ENCODE measurements at regions not wholly inside any gene's neighbourhood (a gene's known extent, or its start where the extent isn't known, plus 50 kb on each side); places are given as distances from the start of the nearest gene placed in this dataset.

DNA sequence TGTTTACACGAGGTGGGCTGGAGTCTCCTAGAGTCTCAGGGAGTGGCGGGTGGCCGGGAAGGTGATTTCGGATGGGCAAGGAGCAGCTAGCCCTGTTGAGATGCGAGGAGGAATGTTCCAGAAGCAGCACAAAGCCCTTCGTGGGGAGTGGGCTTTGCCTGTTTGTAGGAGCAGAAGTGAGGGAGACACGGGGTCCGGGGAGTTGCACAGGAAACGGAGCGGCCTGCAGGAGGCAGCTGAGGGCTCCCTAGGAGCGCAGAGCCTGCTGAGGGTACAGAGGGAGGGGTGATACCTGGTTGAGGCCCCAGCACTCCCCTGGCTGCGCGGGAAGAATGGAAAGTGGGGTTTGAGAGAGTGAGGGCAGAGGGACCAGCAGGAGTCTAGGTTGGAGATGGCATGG, 847.2 kb downstream of the TBC1D22A start:
- no peak for DNase-seq (ENCODE audit: low read depth in 2 of 2)

DNA sequence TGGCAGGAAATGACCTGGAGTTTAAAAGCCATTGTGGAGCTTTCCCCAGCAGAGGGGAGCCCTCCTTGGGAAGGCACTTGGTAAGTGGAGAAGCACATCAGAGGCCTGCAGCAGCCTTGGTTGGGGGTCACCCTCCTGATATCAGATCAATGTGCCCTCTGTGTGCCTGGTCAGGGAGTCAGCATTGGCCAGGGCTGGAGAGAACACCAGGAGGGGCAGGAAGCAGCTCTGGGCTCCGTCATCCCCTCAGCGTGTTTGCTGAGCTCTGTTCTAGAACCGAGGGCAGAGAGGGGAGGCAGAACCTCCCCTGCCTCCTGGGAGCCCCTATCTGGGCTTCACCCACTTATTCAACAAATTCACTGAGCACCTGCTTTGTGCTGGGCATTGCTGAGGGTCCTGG, 846.0 kb downstream of the TBC1D22A start:
- DNase-seq (ENCODE audit: low read depth in 2 of 2): no peak

DNA sequence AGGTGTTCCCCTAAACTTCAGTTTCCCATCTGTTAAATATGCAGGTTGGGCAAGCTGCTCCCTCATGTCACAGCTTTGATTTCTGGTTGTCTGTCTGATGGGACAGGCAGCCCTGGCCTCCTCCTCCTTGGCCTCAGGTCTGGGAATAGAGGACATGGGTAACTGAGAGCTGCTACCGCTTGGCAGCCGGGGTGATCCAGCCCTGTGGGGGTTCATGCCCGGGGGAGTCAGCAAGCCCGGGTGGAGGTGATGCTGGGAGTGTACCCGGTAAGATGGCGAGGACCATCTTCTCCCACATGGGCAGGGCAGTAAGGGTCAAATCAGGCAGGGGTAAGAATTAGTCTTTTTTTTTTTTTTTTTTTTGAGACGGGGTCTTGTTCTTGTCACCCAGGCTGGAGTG, 845.0 kb downstream of the TBC1D22A start:
- no peak for DNase-seq (ENCODE audit: low read depth in 2 of 2)

DNA sequence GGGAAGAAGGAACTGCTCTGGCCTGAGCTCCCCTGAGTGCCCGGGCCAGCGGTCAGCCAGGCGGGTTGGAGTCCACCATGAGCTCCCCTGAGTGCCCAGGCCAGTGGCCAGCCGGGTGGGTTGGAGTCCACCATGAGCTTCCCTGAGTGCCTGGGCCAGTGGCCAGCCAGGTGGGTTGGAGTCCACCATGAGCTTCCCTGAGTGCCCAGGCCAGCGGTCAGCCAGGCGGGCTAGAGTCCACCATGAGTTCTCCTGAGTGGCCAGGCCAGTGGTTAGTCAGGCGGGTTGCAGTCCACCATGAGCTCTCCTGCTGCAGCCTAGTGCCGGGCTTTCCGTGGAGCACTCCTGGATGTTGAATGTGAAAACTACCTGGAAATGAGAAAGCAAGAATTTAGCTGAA, 844.0 kb downstream of the TBC1D22A start:
- DNase-seq (ENCODE audit: low read depth in 2 of 2): no peak

DNA sequence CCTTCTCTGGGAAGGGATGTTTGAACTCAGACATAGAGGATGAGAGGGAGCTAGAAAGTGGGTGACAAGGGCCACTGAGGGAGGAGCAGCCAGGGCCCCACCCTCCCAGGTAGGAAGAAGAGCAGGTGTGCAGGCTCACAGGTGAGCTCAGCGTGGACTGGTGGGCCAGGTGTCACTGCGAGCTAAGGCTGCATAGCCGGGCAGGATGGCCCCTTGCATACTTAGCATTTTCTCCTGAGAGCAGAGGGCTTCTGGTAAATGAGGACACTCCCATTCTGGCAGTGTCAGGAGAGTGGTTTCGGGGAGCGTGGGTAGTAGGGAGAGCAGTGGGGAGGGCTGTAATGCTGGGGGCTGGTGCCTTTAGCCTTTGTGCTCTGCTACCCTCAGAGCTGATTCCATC, 843.4 kb downstream of the TBC1D22A start:
- DNase-seq (ENCODE audit: low read depth in 2 of 2): no peak

DNA sequence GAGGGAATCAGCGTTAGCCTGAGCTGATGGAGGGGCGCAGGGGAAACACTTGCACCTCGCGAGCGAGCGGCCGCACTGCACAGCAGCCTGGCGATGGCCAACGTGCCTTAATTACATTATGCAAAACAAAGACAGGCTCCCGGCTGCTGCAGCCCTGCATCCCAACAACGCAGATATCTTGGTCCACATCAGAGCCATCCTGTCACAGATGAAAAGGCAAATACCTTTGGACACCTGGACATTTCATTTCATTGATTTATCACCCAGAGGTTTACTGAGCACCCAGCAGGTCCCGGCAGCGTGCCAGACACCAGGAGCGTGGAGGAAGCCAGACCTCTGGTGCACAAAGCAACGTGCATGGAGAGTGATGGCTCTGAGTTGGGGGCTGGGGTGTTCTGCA, 843.0 kb downstream of the TBC1D22A start:
- no peak for DNase-seq (ENCODE audit: low read depth in 2 of 2)

DNA sequence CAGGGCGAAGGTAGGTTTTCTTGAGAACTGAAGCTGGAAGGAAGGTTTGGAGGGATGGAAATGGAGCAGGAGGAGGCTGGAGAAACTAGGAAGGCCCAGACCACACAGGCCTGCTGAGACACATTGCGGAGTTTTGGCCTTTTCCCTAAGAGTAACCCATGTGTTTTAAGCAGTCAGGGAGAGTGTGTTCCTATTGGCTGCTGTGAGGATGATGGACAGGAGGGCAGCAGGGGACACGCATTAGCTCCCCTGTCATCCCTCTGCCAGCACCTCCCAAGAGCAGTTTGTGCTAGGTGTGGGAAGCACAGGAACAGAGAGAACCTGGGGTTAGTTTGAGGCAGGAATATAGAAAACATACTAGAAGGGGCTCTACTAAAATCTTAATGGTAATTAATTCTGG, 842.1 kb downstream of the TBC1D22A start:
- no peak for DNase-seq (ENCODE audit: low read depth in 2 of 2)

DNA sequence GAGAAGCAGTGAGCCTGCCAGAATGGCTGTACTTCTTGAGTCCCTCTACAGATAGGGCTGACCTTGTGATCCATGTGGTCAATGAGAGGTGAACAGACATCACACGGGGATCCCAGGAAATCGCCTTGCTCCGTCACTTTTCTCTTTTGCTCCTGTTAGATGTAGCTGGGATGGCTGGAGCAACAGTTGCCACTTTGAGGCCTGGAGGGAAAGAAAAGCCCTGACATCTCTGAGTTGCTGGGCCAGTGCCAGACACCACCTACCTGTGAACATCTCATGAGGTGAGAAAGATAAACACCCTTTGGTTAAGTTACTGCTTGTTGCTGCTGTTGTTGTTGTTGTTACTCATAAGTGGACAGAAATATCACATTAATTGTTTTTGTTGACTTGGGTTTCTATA, 840.3 kb downstream of the TBC1D22A start:
- no peak for DNase-seq (ENCODE audit: low read depth in 2 of 2)

DNA sequence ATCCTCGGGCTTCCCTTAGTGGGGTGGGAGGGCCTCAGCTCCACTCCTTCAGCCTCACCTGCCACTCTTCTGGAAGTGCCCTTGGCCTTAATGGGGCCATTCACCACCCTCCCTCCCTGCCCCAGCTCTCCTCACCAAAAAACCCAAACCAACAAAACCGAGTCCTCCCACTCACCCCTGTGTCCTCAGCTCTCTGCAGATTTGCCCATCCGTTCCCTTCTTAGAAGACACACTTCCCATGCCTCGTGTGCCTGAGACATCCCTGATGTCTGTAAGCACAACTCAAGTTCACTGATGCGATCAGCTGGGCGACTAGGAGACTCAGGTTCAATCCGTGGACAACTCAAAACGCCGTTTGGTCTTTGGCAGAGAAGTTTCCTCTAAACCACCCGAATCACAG, 839.2 kb downstream of the TBC1D22A start:
- no peak for DNase-seq (ENCODE audit: low read depth in 2 of 2)

DNA sequence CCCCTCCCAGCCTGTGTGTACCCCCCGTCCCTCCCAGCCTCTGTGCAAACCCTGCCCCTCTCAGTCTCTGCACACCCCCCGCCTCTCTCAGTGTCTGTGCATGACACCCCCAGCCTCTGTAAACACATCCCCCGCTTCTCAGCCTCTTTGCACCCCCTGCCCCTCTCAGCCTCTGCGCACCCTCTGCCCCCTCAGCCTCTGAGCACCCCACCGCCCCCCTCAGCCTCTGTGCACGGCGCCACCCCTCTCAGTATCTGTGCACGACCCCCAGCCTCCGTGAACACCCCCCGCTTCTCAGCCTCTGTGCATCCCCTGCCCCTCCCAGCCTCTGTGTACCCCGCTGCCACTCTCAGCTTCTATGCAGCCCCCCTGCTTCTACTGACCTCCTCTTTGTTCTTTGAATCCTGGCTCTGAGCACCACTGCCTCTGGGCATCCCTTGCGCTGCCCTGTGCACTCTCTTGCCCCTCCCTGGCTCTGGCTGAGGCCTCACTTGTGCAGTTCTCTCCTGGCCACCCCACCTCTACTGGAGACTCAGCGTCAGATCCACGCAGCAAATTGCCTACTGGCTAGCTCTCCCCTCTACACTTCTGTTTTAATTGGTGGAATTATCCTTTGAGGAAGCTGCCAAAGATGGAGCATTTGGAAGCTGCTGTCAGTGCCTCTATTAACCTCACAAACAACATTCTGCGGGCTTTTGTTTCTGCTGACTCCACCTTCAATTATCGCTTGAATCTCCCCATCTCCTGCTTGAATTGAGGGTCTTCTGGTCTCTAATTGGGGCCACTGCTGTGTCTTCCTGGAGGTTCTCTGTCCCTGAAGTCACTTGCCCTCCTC, 838.6 kb downstream of the TBC1D22A start:
- no peak for DNase-seq (ENCODE audit: low read depth in 2 of 2)

DNA sequence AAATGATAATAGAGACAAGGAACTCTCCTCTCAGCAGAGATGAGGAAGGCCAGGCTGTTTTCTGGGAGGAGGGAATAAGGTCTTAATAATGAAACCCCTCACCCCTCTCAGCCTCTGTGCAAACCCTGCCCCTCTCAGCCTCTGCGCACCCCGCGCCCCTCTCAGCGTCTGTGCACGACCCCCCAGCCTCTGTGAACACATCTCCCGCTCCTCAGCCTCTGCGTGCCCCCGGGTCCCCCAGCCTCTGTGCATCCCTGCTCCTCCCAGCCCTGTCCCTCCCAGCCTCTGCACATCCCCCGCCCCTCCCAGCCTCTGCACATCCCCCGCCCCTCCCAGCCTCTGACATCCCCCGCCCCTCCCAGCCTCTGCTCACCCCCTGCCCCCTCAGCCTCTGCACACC, 837.8 kb downstream of the TBC1D22A start:
- DNase-seq (ENCODE audit: low read depth in 2 of 2): no peak

DNA sequence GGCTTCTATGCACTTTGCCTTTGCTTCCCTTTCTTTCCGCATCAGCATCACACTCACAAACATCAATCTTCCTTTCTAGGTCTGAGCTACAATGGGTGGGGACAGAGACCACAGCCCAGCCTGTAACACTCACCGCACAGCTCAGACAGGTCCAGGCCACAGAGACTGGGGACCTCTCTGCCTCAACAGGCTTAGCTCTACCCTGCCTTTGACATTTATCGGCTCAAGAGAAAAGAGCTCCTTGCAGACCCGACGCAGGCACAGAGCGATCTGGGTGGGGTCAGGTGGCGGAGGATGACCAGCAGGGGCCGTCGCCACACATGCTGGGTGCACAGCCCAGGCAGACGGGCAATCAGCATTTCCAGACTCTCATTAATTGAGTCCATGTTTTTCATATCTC, 837.3 kb downstream of the TBC1D22A start:
- no peak for DNase-seq (ENCODE audit: low read depth in 2 of 2)

DNA sequence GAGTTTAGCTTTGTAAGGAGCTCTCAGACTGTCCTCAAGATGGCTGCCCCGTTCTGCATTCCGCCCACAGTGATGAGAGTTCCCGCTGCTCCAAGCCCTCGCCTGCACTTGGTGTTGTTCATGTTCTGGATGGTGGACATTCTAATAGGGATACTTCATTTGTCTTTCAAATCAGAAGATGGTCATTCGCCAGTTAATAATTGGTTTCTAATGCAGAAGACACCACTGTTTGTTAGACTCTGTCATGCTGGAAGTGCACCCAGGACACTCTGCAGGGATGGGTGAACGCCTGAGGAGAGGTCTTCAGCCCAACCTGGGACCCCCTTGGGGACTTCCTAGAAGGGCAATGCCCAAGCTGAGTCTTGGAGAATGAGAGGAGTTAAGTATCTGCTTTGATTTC, 836.4 kb downstream of the TBC1D22A start:
- no peak for DNase-seq (ENCODE audit: low read depth in 2 of 2)

DNA sequence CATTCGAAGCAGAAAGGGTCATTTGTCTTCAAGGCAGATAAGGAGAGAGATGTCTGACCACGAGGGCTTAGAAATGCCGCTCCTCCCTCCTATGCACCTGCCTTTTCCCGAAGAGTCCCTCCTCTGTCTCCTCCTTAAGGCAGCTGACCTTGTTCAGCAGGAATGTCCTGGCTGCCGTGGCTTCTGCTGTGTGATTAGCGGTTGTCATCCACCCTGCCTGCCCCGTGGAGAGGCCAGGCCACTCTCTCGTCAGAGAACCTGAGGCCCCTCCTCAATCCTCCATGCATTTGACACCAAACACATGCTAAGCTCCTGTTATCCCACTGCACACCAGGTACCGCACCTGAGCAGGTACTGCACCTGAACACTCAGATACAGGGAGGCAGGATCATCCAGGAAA, 834.6 kb downstream of the TBC1D22A start:
- no peak for DNase-seq (ENCODE audit: low read depth in 2 of 2)

DNA sequence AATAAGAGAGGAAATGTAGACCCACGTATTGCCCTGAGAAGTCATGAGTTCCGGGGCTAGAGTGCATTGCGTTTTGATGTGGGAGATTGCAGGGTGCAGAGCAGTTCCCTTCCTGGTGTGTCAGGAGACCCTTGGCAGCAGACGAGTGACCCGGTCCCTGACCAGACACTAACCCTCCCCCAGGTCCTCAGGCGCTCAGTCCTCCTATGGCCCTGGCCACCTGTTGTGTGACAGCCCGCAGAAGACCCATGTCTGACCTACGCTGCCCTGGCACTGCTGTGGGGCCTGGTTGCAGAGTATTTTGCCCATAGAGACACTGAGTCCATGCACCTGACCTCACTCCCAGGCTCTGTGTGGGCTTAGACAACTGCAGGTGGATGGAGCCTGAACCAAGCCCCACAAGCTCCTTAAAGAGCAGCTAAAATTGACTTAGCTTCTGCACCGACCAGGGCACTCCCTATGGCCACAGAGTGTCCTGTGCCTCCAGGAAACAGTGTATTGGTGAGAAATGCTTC, 833.8 kb downstream of the TBC1D22A start:
- DNase-seq (ENCODE audit: low read depth in 2 of 2): no peak

DNA sequence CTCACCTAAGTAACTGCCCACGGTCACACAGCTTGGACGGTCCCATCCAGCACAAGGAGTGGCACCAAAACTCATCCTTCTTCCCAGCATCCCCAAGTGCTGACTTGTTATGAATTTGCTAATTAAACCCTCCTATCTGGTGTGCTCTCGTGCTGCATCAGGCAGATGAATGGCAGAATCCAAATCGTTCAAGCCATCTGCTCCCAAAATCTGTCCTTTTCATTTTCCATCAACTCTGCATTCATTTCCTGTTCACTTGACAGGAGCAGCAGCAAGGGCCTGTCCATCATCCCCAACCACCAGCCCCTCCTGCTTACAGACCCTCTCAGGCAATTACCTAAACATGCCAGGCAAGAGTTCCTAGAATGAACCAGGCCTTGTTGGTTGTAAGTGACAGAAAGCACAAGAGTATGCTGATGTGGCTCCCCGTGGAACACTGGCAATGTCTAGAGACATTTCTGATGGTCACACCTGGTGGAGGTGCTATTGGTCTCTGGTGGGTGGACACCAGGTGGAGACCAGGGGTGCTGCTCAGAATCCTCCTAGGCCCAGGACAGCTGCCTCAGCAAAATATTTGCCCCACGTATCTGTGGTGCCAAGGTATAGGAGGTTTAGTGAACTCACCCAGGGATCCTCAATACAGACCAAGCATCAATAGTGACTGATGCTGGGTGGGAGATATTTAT, 832.5 kb downstream of the TBC1D22A start:
- DNase-seq (ENCODE audit: low read depth in 2 of 2): no peak

DNA sequence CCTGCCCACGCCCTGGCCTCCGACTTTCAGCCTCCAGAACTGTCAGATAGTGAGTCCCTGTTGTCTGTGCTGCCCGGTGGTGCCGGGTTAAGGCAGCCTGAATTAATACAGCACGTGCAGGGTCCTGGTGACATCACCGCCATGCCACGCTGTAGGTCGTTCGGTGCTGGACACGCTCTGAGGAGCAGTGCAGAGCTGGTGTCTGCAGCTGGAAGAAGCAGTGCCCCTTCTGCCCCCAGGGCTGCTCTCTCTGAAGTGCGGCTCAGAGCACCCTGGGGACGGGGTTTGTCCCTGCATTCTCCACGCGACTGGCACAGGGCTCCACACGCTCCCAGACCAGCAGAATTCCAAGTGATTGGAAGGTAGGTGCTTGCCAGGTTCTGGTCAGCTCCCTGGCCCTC, 831.5 kb downstream of the TBC1D22A start:
- no peak for DNase-seq (ENCODE audit: low read depth in 2 of 2)

DNA sequence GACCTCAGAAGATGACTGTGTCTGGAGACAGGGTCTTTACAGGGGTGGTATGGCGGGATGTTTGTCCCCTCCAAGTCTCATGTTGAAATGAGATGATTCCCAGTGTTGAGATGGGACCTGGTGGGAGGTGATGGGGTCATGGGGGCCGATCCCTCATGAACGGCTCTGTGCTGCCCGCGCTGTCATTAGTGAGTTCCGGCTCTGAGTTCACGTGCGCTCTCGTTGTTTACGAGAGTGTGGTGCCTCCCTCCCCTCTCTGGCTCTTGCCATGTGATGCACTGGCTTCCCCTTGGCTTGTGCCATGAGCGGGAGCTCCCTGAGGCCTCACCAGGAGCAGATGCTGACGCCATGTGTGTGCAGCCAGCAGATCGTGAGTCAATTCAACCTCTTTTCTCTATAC, 830.8 kb downstream of the TBC1D22A start:
- no peak for DNase-seq (ENCODE audit: low read depth in 2 of 2)

DNA sequence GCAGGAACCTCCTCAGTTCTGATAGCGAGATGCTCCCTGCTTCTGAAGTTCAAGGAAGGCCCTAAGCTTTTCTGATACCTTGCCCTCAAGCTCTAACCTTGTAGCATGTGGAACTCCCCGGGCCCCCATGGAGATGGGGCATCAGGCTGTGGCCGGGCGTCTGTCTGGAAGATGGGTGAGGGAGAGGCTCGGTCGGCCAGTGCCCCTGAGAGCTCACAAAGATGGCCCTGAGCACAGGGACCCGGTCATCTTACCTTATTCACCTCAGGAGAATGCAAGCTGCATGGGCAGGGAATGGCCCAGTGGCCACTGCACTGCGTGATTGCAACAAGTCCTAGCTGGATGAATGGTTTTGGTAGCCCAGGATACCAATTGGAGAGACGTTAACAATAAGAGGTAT, 830.3 kb downstream of the TBC1D22A start:
- no peak for DNase-seq (ENCODE audit: low read depth in 2 of 2)

DNA sequence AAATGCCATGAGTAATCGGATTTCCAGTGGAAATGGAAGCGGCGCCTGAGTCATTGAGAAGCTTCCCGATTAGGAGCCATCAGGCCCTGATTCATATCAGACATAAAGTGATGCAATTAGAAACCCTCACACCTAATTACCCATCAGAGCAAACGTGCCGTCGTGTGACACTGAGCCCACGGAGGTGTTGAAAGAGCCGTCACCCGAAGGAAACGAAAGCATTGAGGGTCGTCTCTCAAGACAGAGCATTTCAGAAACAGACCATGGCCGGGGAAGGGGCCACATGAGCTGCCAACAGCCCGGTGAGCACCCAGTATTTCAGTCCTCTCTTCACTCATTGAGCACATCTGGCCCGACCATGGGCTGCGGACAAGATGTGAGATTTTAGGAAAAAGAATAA, 829.3 kb downstream of the TBC1D22A start:
- no peak for DNase-seq (ENCODE audit: low read depth in 2 of 2)

DNA sequence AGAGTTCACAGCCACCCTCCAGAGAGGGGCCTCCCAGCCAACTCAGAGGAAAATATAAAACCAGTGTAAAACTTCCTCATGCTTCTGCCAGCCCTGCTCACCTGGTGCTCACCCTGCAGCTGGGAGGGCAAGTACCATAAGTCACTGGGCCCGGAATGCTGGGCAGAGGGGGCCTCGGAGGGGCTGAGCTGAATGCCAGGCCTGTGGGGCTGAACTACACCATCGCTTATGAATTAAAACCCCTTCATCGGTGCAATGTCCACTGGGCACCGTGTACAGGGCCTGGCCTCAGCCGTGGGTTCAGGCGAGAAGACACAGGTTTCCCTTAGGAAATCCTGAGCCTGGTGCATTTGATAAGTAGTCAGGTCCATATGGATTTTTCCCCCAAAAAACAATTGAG, 828.6 kb downstream of the TBC1D22A start:
- no peak for DNase-seq (ENCODE audit: low read depth in 2 of 2)

DNA sequence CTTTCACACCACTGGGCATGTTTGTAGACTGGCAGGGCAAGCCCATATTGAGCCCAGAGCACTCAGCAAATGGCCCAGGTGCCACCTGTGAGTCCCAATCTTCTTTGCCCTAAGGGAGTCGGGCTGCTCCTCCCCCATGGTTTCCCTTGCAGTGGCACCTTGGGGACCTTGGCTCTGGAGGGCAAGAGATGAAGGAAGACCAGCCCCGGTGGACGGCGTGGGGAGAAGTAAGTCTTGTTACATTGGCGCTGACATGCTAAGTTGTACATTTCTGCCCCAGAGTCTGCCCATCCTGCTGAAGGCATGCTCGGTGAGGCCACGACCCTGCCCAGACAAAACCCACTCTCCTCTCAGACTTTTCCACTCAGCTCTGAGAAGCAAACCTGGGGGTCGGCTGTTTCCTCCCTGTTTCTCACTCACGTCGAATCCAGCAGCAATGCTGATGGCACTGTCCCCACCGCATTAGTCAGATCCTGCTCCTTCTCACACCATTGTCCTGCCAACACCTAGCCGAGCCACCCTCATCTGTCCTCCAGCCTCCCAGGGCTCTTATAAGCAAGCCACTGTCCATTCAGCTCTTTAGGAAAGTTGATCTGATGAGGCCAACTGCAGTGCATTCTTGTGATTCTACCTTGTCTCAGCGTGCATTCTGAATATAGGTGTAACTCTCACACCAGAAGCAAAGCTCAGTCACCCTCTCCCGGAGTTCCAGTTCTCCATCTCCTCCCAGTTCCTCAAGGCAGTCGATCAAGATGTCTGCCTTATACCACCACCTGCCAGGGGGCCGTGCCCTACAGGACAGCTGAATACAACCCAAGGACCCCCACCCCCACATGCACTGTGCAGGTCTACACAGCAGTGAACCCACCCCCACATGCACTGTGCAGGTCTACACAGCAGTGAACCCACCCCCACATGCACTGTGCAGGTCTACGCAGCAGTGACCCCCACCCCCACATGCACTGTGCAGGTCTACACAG, 827.1 kb downstream of the TBC1D22A start:
- DNase-seq (ENCODE audit: low read depth in 2 of 2): no peak

All from dermis microvascular lymphatic vessel endothelial cell (primary cell).